Ascending aorta (tissue), 2 donors: ENCODE measurements at regions not wholly inside any gene's neighbourhood (a gene's known extent, or its start where the extent isn't known, plus 50 kb on each side); places are given as distances from the start of the nearest gene placed in this dataset.

Source experiments
- DNase-seq, 2 donors: peaks; one replicate each; pipeline ENCODE4 v3.0.0-alpha.2; 2019; ENCODE audit warnings: low spot score in 2 of 2
- H3K27ac ChIP-seq, 2 donors: fragments of 200-600 bp; sonication (generic); one replicate each; pipeline ENCODE4 v1.5.1; 2016 to 2017; ENCODE audit warnings: mild to moderate bottlenecking in 1 of 2
- H3K27me3 ChIP-seq: fragments of 200-600 bp; sonication (generic); one replicate; pipeline ENCODE4 v1.5.1; 2017
- H3K36me3 ChIP-seq, 2 donors: fragments of 200-600 bp; sonication (generic); one replicate each; pipeline ENCODE4 v1.5.1; 2016
- H3K4me1 ChIP-seq, 2 donors: fragments of 200-600 bp; sonication (generic); one replicate each; pipeline ENCODE4 v1.5.1; 2016 to 2017; ENCODE audit warnings: mild to moderate bottlenecking in 1 of 2
- H3K4me3 ChIP-seq, 2 donors: fragments of 200-600 bp; sonication (generic); one replicate each; pipeline ENCODE4 v1.5.1; 2016 to 2017; ENCODE audit warnings: mild to moderate bottlenecking in 1 of 2
- H3K9me3 ChIP-seq, 2 donors: fragments of 200-600 bp; sonication (generic); one replicate each; pipeline ENCODE4 v1.5.1; 2016
- CTCF ChIP-seq, 3 experiments: fragments of 200-600 bp in 2 of 3; fragments of 450-650 bp in 1 of 3; sonication (generic) in 2 of 3; IDR thresholded peaks; one replicate each; pipeline ENCODE4 v1.5.1; 2016 to 2019; ENCODE audit warnings: antibody characterized with exemption in 3 of 3, mild to moderate bottlenecking in 1 of 3, moderate library complexity in 1 of 3
- intact Hi-C: fragments of 100-400 bp; cut with DNase I; formaldehyde crosslinking; loops from one replicate; pipeline ENCODE4 v1.15.1; 2023

- H3K4me1 ChIP-seq = no peaks in the 10 kb centered on the region
- no peaks in the 10 kb centered on the region for H3K36me3 ChIP-seq
- no peak overlapping the region for H3K27ac ChIP-seq
- intact Hi-C loops = no loop called here
- no peaks in the 10 kb centered on the region for H3K27me3 ChIP-seq
- TF ChIP-seq CTCF (IDR thresholded peaks at IDR 0.05) = no peak
- no peak overlapping the region for H3K4me3 ChIP-seq
- no peaks in the 10 kb centered on the region for H3K9me3 ChIP-seq
- no peak for DNase-seq
These were observed 433.2 kb upstream of the ZNF608 start for GRCh38 chr5:125179612-125180011.

- Histone ChIP-seq H3K9me3 (no peaks in the 10 kb centered on the region), H3K27me3 (no peaks in the 10 kb centered on the region), H3K27ac (no peak overlapping the region), H3K4me3 (no peak overlapping the region), H3K36me3 (no peaks in the 10 kb centered on the region), H3K4me1 (no peaks in the 10 kb centered on the region)
- DNase-seq = no peak
- intact Hi-C loops = no loop called here
- no peak for TF ChIP-seq CTCF (IDR thresholded peaks at IDR 0.05)
These were observed 433.9 kb upstream of the ZNF608 start for GRCh38 chr5:125180231-125180829.

- intact Hi-C loops = no loop called here
- Histone ChIP-seq H3K4me3 (no peak overlapping the region), H3K27me3 (no peaks in the 10 kb centered on the region), H3K4me1 (no peaks in the 10 kb centered on the region), H3K27ac (no peak overlapping the region), H3K36me3 (no peaks in the 10 kb centered on the region), H3K9me3 (no peaks in the 10 kb centered on the region)
- no peak for TF ChIP-seq CTCF (IDR thresholded peaks at IDR 0.05)
- DNase-seq = no peak
These were observed 434.7 kb upstream of the ZNF608 start for GRCh38 chr5:125181159-125181558.

GRCh38 chr5:125181955-125182354 is 435.5 kb upstream of the ZNF608 start:
- no peaks in the 10 kb centered on the region for H3K4me1 ChIP-seq
- no peak overlapping the region for H3K4me3 ChIP-seq
- no peaks in the 10 kb centered on the region for H3K36me3 ChIP-seq
- no peaks in the 10 kb centered on the region for H3K27me3 ChIP-seq
- no peak for DNase-seq
- H3K9me3 ChIP-seq = no peaks in the 10 kb centered on the region
- intact Hi-C loops = no loop called here
- TF ChIP-seq CTCF (IDR thresholded peaks at IDR 0.05) = no peak
- no peak overlapping the region for H3K27ac ChIP-seq

- no peak for TF ChIP-seq CTCF (IDR thresholded peaks at IDR 0.05)
- intact Hi-C loops = no loop called here
- no peaks in the 10 kb centered on the region for H3K4me1 ChIP-seq
- no peaks in the 10 kb centered on the region for H3K9me3 ChIP-seq
- no peak for DNase-seq
- H3K27ac ChIP-seq = no peak overlapping the region
- H3K27me3 ChIP-seq = no peaks in the 10 kb centered on the region
- H3K36me3 ChIP-seq = no peaks in the 10 kb centered on the region
- no peak overlapping the region for H3K4me3 ChIP-seq
These were observed 439.3 kb upstream of the ZNF608 start for GRCh38 chr5:125185740-125186139.

- Histone ChIP-seq H3K36me3 (no peaks in the 10 kb centered on the region), H3K9me3 (no peaks in the 10 kb centered on the region), H3K27me3 (no peaks in the 10 kb centered on the region), H3K4me3 (no peak overlapping the region), H3K27ac (no peak overlapping the region), H3K4me1 (no peaks in the 10 kb centered on the region)
- TF ChIP-seq CTCF (IDR thresholded peaks at IDR 0.05) = no peak
- DNase-seq = no peak
- intact Hi-C loops = no loop called here
These were observed 440.5 kb upstream of the ZNF608 start for GRCh38 chr5:125186911-125187375.
